ENCODE measurements at regions not wholly inside any gene's neighbourhood (a gene's known extent, or its start where the extent isn't known, plus 50 kb on each side); places are given as distances from the start of the nearest gene placed in this dataset.

DNA sequence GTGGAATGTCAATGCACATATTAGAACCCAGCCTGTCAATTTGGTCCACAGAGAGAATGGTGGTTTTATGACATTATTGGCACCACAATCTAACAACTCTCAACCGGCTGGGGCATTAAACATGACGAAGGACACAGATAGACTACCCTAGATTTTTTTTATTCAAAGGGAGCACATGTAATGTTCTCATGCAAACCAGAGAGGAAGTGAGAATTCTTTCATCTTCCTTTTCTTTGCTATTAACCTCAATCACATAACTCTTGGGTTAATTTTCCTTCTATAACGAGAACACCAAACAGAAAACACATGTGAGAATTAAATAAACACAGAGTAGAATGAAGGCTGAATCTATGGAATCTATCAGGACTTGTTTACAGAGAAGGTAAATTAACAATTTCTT lies 94.9 kb upstream of the TNC start:
- H3K27me3 ChIP-seq (ENCODE audit: insufficient read depth, low read depth) = no peaks in the 10 kb centered on the region
- H3K4me1 ChIP-seq (ENCODE audit: low read depth, poor library complexity, severe bottlenecking) = peaks cover 74% of the 10 kb centered on the region
- H3K4me3 ChIP-seq (IDR thresholded peaks at IDR 0.05; ENCODE audit: insufficient read depth, low read depth, low read length) = no peak overlapping the region
- H3K27ac ChIP-seq = peak overlapping the region; percentile 89
- H3K36me3 ChIP-seq (ENCODE audit: insufficient read depth) = no peaks in the 10 kb centered on the region
- peak overlapping the region; percentile 91 for H3K4me2 ChIP-seq
- H4K20me1 ChIP-seq (ENCODE audit: insufficient read depth) = no peaks in the 10 kb centered on the region
- peak overlapping the region; percentile 58; the same call in 1 of the 2 replicates for H3K9ac ChIP-seq
- peak overlapping the region; percentile 55 for H2AFZ ChIP-seq (ENCODE audit: low read depth)
- TF ChIP-seq, protein P1, sequence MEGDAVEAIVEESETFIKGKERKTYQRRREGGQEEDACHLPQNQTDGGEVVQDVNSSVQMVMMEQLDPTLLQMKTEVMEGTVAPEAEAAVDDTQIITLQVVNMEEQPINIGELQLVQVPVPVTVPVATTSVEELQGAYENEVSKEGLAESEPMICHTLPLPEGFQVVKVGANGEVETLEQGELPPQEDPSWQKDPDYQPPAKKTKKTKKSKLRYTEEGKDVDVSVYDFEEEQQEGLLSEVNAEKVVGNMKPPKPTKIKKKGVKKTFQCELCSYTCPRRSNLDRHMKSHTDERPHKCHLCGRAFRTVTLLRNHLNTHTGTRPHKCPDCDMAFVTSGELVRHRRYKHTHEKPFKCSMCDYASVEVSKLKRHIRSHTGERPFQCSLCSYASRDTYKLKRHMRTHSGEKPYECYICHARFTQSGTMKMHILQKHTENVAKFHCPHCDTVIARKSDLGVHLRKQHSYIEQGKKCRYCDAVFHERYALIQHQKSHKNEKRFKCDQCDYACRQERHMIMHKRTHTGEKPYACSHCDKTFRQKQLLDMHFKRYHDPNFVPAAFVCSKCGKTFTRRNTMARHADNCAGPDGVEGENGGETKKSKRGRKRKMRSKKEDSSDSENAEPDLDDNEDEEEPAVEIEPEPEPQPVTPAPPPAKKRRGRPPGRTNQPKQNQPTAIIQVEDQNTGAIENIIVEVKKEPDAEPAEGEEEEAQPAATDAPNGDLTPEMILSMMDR (conservative IDR thresholded peaks at IDR 0.05; ENCODE audit: low read depth, low read length) = no peak
- no peaks in the 10 kb centered on the region for H3K79me2 ChIP-seq (ENCODE audit: insufficient read depth, low read depth)

DNA sequence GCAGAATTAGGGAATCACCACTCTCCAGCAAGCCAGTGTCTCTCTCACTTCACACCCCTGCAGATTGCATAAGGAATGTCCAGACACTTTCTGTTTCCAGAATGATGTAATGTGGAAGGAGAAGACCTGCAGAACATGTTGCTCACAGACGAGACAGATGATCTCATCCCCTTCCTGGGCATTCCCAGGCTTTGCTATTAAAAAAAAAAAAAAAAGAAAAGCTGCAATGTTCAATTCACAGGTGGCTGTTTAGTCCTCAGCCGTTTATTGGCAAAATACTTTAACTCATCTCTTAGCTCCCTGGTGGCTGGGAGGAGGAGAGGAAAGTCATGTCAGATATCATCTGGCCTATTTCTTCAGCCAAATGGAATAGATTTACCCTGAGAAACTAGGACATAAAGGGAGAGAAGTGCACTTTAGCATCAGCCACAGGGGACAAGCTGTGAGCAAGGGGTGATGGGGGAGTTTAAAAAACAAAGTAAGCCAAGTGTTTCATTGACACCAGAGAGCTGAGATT lies 95.9 kb upstream of the TNC start:
- no peaks in the 10 kb centered on the region for H3K27me3 ChIP-seq (ENCODE audit: insufficient read depth, low read depth)
- peak overlapping the region; percentile 30; the same call in 1 of the 2 replicates for H2AFZ ChIP-seq (ENCODE audit: low read depth)
- H3K9ac ChIP-seq = no peak overlapping the region
- no peaks in the 10 kb centered on the region for H3K36me3 ChIP-seq (ENCODE audit: insufficient read depth)
- no peak overlapping the region for H3K4me3 ChIP-seq (IDR thresholded peaks at IDR 0.05; ENCODE audit: insufficient read depth, low read depth, low read length)
- no peaks in the 10 kb centered on the region for H3K79me2 ChIP-seq (ENCODE audit: insufficient read depth, low read depth)
- peak overlapping the region; percentile 91 for H3K4me2 ChIP-seq
- H3K4me1 ChIP-seq (ENCODE audit: low read depth, poor library complexity, severe bottlenecking) = peaks cover 64% of the 10 kb centered on the region
- H3K27ac ChIP-seq = peak overlapping the region; percentile 89
- TF ChIP-seq, protein P1 (conservative IDR thresholded peaks at IDR 0.05; ENCODE audit: low read depth, low read length) = no peak
- no peaks in the 10 kb centered on the region for H4K20me1 ChIP-seq (ENCODE audit: insufficient read depth)

DNA sequence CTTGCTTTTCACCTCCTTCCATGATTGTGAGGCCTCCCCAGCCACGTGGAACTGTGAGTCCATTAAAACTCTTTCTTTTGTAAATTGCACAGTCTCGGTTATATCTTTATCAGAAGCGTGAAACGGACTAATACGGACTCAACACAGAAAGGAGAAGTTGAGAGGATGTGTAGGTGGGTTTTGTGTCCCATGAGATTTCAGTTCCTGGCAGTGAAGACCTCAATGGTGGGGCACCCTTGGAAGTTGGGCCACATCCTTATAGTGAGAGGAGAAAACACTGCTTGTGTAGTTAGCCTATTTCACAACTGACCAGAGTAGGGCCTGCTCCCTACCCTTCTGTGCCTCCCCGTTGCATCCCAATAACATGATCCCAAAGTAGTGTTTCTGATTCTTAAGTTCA lies 98.9 kb upstream of the TNC start:
- no peak overlapping the region for H3K27ac ChIP-seq
- peaks cover 34% of the 10 kb centered on the region for H3K4me1 ChIP-seq (ENCODE audit: low read depth, poor library complexity, severe bottlenecking)
- H2AFZ ChIP-seq (ENCODE audit: low read depth) = no peak overlapping the region
- no peak overlapping the region for H3K9ac ChIP-seq
- H3K79me2 ChIP-seq (ENCODE audit: insufficient read depth, low read depth) = no peaks in the 10 kb centered on the region
- TF ChIP-seq, protein P1 (conservative IDR thresholded peaks at IDR 0.05; ENCODE audit: low read depth, low read length) = no peak
- no peaks in the 10 kb centered on the region for H3K27me3 ChIP-seq (ENCODE audit: insufficient read depth, low read depth)
- H3K4me2 ChIP-seq = no peak overlapping the region
- no peak overlapping the region for H3K4me3 ChIP-seq (IDR thresholded peaks at IDR 0.05; ENCODE audit: insufficient read depth, low read depth, low read length)
- no peaks in the 10 kb centered on the region for H4K20me1 ChIP-seq (ENCODE audit: insufficient read depth)
- H3K36me3 ChIP-seq (ENCODE audit: insufficient read depth) = no peaks in the 10 kb centered on the region

DNA sequence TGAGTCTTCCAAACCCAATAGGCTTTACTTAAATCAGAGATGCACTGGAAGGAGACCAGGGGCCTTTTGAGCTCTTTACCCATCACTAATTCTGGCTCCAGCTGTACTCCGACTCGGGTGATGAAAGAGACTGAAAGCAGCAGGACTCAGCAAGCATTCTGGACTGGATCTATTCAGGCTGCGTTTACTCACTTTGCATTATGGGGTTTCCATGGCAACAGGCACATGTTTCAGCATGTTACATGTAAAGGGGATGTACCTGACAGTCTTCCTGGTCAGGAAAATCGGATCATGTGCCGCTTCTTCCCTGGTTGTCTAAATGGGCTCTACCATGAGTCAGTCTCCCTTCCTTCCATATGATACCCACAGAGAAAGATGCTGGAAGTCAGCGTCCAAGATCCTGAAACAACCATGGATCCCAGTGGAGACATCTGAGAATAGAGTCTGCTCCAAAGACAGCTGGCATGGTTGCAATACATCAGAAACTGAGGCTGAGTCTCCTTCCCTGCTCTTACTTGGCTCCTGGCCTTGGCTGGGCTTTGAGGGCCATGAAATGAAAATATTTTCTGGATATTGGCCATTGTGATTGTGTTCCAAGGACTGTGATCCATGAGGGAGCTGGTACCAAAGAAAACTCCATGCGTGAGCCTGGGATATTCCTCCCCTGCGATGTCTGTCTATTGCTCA lies 102.5 kb upstream of the TNC start:
- H3K4me1 ChIP-seq (ENCODE audit: low read depth, poor library complexity, severe bottlenecking) = no peaks in the 10 kb centered on the region
- H3K4me2 ChIP-seq = no peak overlapping the region
- TF ChIP-seq, protein P1 (conservative IDR thresholded peaks at IDR 0.05; ENCODE audit: low read depth, low read length) = no peak
- H3K27me3 ChIP-seq (ENCODE audit: insufficient read depth, low read depth) = no peaks in the 10 kb centered on the region
- H4K20me1 ChIP-seq (ENCODE audit: insufficient read depth) = no peaks in the 10 kb centered on the region
- no peak overlapping the region for H2AFZ ChIP-seq (ENCODE audit: low read depth)
- no peaks in the 10 kb centered on the region for H3K79me2 ChIP-seq (ENCODE audit: insufficient read depth, low read depth)
- H3K36me3 ChIP-seq (ENCODE audit: insufficient read depth) = no peaks in the 10 kb centered on the region
- no peak overlapping the region for H3K9ac ChIP-seq
- H3K4me3 ChIP-seq (IDR thresholded peaks at IDR 0.05; ENCODE audit: insufficient read depth, low read depth, low read length) = no peak overlapping the region
- no peak overlapping the region for H3K27ac ChIP-seq
